GM18517 (cell line): ENCODE measurements at regions not wholly inside any gene's neighbourhood (a gene's known extent, or its start where the extent isn't known, plus 50 kb on each side); places are given as distances from the start of the nearest gene placed in this dataset.

ENCODE experiments used
- ATAC-seq: cut with Tn5 transposase; IDR thresholded peaks from one replicate; pipeline ENCODE4 v1.9.1; 2021; ENCODE audit warnings: mild to moderate bottlenecking, moderate library complexity; ENCODE audit not compliant: unreplicated experiment

DNA sequence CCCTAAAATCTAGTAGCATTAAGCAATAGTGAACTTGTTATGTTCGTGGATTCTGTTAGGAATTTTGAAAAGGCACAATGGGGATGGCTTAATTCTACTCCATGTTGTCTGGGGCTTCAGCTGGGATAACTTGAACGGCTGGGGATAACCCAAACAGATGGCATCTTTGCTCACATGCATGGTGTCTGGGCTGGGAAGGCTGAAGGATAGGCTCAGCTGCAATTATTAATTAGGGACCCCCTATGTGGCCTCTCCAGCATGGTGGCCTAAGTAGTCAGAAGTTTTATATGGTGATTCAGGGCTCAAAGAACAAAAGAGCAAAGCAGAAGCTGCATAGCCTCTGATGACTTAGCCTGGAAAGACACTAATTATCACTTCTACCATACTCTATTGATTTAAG lies 551.1 kb downstream of the PSAT1 start:
- no peak for ATAC-seq

DNA sequence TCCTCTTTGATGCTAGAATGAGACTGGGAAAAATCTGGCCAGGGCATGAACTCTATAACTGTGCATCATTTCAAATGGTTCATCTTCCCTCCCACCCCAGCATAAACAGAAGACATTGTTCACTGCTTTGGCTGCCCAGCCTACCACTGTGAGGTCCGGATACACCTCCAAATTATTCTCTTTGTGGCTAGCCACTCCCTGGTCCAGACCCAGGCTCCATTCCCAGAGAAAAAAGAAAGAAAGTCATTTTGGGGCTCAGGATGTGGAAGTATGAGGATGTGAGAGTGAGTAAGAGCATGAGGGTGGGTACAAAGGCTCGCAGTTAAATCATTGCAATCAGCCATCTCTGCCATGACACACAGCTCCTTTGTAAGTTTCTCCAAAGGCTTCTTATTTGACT lies 559.2 kb downstream of the PSAT1 start:
- ATAC-seq, result no peak

DNA sequence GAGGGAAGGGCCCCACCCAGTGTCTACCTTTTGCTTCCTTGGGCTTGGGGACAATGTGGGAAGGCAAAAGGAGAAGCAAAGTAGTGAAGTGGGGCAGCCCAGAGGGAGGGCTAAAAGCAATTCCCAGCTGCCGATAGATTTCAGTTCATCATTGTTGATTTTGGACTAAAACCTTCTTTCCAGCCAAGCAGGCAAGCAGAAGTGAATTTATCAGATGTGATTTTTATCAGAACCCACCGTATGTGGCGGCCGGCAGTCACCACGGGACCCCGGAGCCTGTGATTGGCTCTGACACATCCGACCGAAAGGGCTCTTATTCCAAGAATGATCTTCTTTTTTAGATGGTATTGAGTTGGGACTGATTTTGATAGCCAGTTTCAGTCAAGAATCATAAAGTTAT lies 559.9 kb downstream of the PSAT1 start:
- ATAC-seq, result no peak

DNA sequence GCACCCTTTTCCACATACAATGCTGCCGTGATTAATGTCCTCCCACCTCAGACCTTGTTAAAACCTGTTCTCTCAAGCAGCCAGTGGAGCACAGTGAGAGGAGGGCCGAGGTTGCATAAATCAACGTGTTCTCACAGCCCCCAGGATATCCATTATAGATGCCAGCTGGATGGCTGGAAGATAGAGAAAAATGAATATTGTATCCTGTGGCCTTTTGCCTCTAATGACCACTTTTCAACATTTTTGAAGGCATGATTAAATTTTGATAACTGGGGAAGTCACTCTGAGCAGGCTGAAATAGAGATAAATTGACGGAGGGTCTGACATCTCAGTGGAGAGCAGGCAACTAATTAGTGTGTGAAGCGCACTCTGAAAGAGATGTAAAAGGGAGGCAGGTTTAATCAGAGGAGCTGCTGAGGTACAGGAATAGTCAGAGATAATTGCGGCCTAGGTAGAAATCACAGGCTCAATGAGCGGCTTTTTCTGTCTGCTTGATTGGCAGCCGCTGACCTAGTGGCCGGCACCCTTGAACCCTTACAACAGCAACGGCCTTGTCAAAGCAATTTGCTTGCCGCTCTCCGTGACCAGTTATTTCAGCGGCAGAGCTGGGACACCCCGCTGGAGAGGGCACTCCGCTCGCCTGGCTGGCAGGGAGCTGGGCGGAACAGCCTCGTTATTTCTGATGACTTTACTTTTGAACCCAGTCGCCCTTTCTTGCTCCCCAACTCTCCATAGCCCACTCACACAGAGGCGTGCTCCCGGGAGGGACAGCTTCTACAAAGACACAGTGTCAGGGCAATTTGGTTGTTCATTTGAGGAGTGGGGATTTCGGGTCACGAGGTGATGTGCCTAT lies 560.7 kb downstream of the PSAT1 start:
- no peak for ATAC-seq

DNA sequence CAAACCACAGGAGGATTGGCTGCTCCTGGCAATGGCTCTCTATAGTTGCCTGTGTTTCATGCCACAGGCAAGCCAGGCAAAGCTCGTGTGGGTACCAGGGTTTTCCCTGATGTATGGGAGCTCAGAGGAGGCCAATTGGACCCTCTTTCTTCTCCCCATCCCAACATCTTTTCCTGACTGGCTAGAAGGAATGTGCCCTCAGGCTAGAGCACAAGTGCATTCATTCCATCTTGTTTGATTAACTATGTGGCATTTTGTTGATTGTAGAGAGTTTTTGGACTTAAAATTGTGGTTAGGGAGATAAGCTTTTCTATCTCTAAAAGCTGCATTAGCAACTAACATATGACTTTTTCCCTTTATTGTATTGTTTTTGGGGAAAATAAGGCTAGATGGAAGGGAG lies 561.3 kb downstream of the PSAT1 start:
- ATAC-seq, result no peak

DNA sequence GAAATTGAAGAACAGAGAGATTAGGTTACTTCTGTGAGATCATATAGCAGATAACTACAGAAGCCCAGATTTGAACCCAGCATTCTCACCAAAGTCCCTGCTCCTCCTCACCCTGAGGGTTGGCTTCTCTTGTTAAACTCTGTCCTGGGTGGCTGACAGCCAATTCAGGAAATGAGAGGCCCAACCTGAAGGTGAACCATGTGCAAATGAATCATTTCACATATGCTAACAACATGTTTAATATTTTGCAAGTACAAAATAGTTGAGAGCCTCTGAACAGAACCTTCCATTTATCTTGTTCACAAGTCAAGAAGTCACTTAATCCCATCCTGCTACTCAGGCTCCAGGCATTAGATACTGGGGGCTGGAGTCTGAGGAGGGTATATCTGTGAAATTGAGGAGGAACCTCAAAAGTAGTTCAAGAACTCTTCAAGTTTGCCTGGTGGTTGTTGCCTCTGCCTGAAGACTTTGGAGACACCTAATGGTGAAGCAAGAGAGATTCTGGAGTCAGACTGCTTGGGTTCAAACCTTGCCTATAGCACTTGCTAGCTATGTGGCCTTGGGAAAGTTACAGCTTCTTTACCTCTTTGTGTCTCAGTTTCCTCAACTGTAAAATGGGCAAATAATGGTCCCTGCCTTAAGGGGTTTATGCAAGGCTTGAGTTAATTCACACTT lies 564.0 kb downstream of the PSAT1 start:
- no peak for ATAC-seq

DNA sequence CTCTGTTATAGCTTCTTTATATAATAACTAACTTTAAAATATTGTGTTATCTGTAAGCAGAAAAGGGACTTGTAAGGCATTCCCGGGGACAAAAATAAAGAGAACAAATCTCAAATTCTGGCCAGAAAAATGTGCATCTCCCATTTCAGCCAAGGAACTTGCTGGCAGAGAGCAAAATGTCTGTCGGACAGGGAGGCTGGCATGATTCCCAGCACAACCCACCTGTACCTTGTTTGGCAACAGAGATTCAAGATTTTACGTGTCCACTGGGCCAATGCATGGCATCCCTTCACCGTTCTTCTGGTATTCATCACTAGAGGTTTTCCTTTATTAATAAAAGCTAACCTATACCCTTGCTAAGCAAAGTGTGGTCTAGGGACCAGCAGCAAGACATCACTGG lies 566.6 kb downstream of the PSAT1 start:
- no peak for ATAC-seq

DNA sequence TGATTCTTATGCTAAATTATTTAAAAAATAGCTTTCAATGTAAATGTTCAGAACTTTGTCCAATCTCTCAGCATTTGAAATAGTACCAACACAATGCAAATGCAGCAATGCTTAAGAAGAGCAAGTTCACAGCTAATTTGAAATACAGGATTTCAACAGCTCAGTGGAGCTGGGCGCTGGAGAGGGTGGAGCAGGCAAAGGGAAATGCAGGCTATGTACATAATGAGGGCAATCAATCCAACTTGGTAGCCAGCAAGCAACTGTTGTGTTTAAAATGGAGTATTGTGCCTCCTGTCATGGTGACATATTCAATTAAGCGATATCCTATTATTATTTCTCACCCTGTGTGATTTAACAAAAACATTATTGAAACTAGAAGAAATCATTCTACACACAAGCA lies 568.8 kb downstream of the PSAT1 start:
- no peak for ATAC-seq

DNA sequence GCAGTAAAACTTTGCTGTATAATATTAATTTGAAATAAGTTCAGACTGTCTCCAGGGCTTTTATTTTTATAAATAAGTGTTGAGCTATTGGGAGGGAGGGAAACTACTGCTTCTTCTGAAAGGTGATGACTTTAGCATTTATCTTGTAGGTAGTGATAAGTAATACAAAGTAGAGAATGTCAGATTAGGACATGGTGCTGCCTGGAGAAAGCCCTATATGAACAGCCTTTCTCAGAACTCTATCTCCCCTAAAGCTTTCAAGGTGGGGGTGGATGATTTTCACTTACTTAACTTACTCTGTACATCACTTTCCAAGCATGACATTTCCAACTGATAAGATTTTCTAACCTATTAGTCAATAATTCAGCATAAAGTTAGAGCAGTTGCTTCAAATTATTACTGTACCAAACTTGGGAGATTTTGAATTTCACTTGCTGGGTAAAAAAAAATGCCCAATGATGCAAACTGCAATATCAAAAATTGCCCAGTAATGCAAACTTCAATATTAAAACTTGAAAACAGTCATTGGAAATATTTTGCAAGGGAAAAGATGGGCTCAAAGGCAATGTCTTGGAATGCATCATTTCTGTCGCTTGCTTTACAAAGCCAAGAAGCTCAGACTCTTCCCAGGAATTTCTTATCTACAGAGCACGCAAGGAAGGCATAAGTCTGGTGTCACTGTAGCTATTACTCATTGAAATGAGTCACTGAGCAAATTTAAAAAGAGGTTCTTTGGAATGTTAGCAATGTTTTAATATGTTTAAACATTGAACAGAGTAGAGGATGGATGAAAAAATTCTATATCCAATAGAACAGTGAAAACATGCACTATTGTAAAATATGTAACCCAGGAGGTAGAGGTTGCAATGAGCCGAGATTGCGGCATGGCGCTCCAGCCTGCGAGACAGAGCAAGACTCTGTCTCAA lies 569.5 kb downstream of the PSAT1 start:
- ATAC-seq, result no peak

DNA sequence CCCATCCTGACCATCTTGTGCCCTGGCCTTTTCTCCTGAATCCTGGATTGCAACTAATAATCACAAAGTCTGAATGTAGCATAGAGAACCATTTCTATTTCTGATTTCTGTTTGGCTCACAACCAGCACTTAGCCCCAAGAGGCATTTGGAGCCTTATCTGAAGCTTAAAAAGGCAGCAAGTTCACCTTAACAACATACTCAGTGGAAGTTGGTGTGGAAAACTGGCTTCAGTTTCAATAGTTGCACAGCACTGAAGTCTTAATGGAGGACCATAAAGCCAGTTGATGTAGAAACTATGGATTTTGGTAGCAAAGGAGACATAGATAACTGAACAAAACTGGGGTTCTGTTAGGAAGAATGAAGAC lies 574.1 kb downstream of the PSAT1 start:
- ATAC-seq, result no peak

DNA sequence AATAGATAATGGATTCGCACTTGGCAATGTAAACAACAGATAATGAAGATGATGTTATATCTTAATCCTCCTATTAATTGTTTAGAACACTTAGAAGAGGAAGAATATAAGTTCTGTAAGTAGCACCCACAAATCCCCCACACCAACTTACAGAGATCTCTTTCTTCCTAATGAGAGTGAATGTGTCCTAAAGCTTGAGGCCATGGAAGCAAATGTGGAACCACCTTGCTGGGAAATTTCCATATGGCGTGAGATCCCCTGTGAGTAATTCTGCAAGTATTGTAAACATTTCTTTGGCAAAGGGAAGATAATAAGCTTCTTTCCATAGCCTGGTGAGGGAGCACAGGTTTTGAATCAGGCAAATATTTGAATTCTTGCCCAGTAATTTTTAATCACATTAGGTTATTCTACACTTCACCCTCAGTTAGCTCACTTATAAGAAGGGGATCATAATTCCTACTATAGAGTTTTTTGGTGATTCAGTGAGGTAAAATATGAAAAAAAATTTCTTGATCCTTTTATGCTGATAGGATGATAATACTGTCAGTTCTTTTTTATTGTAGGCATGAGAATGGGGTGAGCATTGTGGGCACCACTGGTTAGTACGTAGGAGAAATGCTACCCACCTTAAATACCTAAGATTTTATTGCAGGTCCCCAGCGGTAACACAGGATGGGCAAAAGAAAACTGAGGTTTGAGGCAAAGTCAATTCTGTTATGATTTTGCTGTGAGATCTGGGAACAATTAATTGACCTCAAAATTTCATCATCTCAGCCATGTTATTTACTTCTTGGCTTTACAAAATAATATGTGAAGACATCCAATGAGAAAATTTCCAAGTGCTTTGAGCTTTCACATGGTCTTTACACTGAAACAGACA lies 574.8 kb downstream of the PSAT1 start:
- no peak for ATAC-seq

DNA sequence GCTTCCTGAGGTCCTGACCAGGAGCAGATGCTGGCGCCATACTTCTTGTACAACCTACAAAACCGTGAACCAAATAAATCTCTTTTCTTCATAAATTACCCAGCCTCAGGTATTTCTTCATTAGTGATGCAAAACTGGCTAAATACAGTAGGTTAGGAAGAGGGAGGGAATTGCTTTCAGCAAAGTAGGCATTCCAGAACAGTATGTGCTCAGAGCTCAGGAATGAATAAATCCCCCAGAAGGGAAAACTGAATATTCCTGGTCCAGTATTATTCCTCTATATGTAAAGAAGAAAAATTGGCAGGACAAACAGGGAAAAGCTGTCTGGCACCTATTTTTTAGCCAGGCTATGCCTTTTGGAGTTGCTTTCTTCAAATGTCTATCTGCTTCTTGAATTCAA lies 577.1 kb downstream of the PSAT1 start:
- no peak for ATAC-seq

DNA sequence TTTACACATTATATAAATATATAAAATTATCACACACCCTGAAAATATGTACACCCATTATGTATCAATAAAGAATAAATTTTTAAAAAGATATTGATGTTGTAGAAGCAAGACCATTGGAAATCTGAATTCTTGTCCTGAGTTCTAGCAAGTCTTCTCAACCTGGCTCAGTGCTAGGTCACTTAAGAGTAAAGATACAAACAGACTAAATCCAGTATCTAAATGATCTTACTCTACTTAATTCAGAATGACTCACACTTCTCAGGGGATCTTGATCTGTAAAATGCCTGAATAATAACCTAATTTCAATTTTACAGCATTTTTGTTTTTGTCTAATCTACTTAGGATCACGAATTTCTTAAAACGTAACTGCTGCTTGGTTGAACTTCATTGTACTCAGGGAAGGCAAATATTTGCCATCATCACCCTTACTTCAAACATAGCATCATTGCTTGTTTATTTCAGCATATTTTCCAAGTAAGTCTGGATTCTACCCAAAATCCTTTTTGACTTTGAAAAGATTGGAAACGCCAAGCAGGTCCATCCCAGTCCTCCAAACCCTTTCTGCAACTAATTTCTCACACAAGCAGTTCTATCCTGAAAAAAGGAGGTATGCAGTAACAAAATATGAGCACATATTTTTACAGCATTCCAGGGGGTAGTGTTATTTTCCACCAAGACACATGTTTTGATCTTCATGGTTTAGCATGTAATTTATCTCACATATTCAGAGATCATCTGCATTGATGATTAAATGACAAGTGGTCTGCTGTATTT lies 582.6 kb downstream of the PSAT1 start:
- no peak for ATAC-seq

DNA sequence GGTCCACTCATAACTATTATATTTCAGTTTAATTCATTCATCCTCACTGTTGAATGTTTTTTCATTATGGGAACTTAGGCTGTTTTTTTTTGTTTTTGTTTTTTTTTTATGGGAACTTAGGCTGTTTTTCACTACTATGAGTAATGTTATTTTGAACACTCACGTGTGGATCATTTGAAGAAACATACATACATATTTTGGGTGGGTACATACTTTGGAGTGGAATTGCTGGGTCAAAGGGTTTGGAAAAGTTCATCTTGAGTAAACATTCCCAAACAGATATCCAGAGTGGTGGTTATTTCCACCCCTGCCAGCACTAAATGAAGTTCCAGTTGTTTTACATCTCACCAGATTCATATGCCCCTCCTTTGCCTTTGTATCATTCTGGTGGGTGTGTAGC lies 584.4 kb downstream of the PSAT1 start:
- no peak for ATAC-seq

DNA sequence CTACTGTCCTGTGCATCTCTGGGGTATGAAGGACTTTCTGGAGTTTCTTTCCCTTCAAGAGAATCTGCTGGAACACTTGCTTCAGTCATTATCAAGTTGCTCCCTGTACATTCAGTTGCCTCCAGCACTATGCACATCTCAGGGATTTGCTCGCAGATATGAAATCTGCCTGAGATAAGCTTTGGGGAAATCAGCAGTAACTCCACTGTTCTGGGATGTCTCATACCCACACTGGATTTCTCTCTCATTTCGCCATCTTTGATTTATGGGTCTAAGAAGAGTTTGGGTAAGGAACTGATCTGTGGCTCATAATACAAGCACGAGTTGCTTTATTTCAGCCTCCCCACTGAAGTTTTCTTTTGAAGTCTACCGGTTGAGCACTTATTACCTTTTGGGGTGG lies 585.6 kb downstream of the PSAT1 start:
- ATAC-seq, result no peak

DNA sequence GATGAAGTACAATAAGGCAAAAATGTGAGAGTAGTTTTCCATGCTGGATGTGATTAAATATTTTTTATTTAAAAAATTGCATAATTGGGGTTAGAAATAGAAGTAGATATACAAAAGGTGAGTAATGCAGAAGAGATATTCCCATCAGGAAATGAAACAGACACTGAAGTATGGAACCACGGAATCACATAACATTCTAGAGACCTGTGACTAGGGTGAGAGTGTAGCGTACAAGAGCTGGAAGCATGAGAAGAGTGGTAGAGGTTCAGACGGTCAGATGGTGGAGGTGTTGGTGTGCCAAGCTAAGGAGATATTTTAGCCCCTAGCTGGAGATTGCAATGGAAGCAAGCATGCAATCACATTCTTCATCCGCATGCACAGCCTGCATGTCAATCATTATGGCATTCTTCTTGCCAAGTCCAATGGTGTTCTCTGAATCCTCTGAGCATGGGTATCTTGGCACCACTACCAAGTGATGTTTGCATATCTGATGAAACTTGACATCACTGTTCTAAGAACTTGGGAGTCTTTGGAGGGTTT lies 587.8 kb downstream of the PSAT1 start:
- no peak for ATAC-seq

DNA sequence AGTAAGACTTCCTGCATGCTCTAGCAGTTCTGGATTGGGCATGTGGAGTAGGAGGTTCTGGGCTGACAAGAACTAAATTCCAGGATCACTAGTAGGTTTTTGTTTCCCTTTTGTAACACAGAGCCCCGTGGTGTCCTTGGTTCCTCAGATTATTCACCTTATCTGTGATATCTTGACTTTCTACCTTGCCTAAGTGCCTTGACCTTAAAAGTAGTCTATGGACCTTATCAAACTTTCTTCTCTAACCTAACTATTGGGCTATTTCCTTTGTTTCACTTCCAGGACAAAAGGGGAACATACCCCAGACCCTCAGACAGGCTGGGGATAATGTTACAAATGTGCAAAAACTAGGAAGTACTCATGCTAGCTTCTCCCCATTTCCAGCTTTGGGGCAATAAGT lies 595.3 kb downstream of the PSAT1 start:
- no peak for ATAC-seq

DNA sequence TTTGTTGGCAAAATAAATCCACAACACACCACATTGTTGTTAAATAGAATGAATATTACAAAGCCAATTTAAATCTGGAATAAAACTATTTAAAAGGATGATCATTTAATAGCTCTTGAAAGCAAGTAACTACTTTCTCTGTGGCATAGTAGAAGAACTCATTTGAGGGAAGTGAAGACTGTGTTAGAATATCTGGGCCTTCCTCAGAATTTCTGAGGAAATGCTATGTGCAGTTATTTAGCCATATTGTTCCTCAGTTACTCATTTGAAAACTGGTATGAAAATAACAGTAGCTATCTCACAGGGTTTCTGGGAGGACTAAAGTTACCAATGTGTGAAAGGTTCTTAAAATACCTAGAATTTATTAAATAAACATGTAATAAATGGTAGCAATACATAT lies 595.8 kb downstream of the PSAT1 start:
- no peak for ATAC-seq

DNA sequence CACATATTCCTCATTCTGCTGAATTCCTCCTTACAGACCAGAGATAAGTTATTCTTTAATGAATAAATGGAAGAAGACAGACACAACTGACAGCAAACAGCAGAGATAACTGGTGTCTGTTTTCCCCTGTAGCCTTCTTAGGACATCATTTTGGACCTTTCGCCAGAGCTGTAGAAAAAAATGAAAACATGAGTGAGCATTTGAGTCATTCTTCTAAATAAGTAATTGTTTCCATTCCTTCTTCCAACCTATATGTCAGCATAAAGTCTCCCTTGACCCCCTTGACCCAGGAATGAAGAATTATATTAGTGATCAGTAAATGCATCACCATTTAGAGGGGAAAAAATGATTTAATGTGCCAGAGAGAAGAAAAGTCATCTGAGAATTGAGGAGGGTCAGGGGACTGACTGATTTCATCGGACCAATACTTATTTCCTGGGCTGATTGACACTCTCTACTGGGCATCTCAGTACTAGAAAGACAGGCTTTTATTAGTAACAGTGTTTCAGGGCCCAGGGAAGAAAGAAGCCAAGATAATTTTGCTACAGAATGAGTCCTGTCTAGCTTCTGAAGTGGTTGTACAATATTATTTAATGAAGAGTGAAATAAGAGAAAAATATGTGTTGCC lies 597.0 kb downstream of the PSAT1 start:
- ATAC-seq, result no peak
